GM10248 (cell line): ENCODE measurements at regions not wholly inside any gene's neighbourhood (a gene's known extent, or its start where the extent isn't known, plus 50 kb on each side); places are given as distances from the start of the nearest gene placed in this dataset.

Experiments used
- CTCF ChIA-PET: fragments of 300-600 bp; sonication (Branson Sonifier 250); formaldehyde crosslinking; extraction: SDS; loops from one replicate; lab custom pipeline; 2021; ENCODE audit warnings: antibody characterized with exemption; lab: Yijun Ruan, JAX
- POLR2A ChIA-PET: fragments of 350-650 bp; sonication (Branson Sonifier 250); formaldehyde crosslinking; extraction: SDS; loops from one replicate; lab custom pipeline; 2020; ENCODE audit warnings: antibody characterized with exemption; lab: Yijun Ruan, JAX
- DNase-seq: peaks from one replicate; pipeline ENCODE4 v3.0.0; 2012; ENCODE audit errors: extremely low spot score
- TF ChIP-seq, protein P1 (sequence below): IDR thresholded peaks from 2 replicates; pipeline ENCODE4 v1.5.1; 2012; ENCODE audit warnings: mild to moderate bottlenecking, low read depth; ENCODE audit errors: extremely low read depth, missing control alignments, control extremely low read depth

DNA sequence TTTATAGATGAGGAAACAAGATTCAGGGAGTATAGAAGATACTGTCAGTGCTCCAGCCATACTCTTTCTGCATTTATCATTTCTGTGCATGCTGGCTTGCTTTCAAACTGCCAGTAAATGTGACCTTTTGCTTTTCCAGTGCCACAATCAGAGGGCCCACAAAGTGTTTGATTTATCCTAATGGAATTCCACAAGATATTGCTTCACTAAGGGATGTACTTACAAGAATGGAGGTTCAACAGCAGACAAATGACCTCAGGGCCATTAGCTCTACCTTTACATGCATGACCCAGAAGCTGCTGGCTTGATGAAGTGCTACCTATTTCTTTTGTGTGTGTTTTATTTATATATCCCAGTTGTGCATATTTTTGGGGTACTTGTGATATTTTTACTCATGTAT, 171.5 kb upstream of the GRIK2 start:
- no peak for DNase-seq
- POLR2A ChIA-PET = no interaction called here
- CTCF ChIA-PET = no interaction called here
- TF ChIP-seq, protein P1, sequence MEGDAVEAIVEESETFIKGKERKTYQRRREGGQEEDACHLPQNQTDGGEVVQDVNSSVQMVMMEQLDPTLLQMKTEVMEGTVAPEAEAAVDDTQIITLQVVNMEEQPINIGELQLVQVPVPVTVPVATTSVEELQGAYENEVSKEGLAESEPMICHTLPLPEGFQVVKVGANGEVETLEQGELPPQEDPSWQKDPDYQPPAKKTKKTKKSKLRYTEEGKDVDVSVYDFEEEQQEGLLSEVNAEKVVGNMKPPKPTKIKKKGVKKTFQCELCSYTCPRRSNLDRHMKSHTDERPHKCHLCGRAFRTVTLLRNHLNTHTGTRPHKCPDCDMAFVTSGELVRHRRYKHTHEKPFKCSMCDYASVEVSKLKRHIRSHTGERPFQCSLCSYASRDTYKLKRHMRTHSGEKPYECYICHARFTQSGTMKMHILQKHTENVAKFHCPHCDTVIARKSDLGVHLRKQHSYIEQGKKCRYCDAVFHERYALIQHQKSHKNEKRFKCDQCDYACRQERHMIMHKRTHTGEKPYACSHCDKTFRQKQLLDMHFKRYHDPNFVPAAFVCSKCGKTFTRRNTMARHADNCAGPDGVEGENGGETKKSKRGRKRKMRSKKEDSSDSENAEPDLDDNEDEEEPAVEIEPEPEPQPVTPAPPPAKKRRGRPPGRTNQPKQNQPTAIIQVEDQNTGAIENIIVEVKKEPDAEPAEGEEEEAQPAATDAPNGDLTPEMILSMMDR = no peak

DNA sequence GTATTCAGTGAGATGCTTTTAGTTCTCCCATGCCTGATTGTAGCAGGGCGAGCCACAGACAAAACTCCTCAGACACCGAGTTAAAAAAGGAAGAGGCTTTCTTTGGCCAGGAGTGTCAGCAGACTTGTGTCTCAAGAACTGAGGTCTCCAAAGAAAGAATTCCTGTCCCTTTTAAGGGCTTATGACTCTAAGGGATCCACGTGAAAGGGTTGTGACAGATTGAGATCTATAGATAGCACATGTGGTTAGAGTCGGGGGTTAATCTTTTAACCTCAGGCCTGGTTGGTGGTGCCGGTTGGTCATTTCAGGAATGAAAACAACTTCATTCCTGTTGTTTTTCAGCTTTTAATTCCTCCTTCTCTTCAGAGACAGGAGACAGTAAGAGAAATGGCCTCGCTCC, 168.8 kb upstream of the GRIK2 start:
- TF ChIP-seq, protein P1 = no peak
- no peak for DNase-seq
- POLR2A ChIA-PET = no interaction called here
- CTCF ChIA-PET = no interaction called here

DNA sequence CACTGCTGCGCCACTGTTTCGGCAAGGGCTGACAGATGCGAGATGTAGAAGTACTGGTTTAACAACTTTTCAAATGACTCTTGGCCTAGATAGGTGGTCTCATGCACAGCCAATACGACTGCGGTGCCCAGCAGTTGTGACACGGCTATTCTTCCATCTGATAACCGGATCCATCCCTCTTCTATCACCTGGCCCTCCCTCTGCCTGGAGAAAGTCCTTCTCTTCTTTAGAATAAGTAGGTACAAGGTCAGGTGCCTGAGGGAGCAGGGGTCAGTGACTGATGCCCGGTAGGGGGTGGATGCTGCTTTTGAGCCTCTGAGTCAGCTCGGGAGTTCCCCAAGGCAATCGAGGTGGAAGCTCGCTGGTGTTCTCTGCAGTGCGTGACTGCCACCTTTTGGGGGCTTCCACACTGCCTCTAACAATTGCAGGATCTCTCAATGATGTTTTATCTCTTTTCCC, 166.8 kb upstream of the GRIK2 start:
- ChIA-PET CTCF (interaction anchor here (0.8 to 1.5 kb wide), 2 partner anchors 10 to 11 kb away, joined by 3 read pairs; no protein-coding TSS in a partner anchor), POLR2A (no interaction called here)
- TF ChIP-seq, protein P1 = peak; percentile 12
- peak; percentile 9 for DNase-seq

DNA sequence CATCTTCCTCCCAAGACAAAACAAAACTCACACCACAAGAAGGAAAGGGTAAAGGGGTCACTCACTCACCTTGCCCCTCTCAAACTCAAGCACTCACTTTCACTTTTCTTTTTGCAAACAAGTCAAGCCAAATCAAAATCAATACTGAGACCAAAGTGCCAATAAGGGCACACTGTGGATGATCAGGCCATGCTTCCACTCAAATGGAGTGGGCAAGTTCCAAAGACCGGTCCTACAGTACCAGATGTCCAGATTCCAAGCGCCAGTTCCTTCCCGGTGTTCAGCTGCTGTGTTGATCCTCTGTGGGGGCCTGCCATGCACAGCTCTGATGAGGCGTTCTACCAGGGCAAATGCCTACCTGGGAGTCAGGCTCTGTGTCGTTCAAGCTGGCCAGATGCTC, 162.6 kb upstream of the GRIK2 start:
- no peak for DNase-seq
- TF ChIP-seq, protein P1 = no peak
- ChIA-PET CTCF (no interaction called here), POLR2A (no interaction called here)

DNA sequence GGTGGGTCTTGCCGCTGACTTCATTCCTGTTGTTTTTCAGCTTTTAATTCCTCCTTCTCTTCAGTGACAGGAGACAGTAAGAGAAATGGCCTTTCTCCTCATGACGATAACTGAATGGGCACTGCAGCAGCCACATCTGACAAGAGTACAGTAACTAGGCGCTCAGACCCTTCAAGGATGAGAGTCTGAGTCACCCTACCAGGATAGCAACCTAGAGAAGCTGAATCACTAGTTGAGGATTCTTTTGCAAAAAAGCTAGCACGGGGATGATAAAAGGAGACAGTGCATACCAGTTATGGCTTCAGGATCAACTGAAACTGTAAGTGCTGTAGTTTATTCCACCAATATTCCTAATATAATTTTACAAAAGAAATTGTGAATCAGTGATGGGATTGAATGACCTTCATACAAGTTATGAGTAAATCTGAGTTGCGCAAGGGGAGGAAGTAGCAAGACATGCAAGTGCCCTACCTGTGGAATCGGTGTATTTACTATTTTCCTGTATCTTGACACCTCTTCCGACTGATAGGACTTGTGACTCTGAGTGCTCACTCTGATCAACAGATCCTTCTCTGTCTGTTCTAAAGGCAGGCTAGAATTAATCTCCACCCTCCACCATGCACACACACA, 161.8 kb upstream of the GRIK2 start:
- CTCF ChIA-PET = no interaction called here
- POLR2A ChIA-PET = no interaction called here
- TF ChIP-seq, protein P1 = no peak
- no peak for DNase-seq

DNA sequence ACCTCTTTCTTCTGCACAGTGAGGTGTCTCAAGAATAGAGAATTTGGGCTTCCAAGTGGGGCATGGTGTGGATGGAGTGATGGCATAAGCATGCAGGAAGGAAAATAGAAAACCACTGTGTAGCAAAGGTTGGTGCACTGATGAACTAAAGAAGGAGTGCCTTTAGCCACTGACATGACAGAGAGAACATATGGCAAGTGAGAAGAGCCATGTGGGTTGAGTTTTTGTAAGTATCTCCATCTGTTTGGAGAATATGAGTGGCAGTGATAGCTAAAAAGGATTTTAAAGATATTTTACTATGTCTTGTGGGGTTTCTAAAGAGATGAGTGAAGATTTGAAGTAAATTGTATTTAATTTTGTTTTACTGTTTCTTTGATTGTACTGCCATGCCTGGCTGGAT, 160.5 kb upstream of the GRIK2 start:
- ChIA-PET CTCF (interaction anchor here (0.9 kb wide), 1 partner anchor 1126 kb away, joined by 3 read pairs; no protein-coding TSS in a partner anchor), POLR2A (no interaction called here)
- TF ChIP-seq, protein P1 = no peak
- no peak for DNase-seq

DNA sequence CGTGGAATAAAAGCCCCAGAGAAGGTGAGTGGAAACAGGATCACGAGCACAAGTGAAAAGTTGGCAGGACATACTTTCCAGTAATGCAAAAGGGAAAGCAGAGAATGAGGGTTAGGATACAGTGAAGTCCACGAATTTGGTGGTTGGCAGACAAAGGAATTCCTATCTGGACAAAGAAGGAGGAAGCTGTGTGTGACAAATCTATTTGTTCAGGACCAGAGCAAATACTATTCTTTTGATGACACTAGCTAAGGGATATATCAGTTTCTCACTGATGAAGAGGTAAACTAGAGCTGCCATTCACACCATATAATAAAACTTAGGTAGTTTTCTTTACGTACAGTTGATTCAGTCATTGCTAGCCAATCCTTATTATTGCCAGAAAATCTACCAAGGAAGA, 156.8 kb upstream of the GRIK2 start:
- TF ChIP-seq, protein P1 = no peak
- POLR2A ChIA-PET = no interaction called here
- CTCF ChIA-PET = interaction anchor here (0.7 kb wide), 1 partner anchor 10 kb away, joined by 3 read pairs; no protein-coding TSS in a partner anchor
- DNase-seq = no peak
